Coronary artery (tissue), 2 donors: ENCODE measurements at regions not wholly inside any gene's neighbourhood (a gene's known extent, or its start where the extent isn't known, plus 50 kb on each side); places are given as distances from the start of the nearest gene placed in this dataset.
"Not testable (repeated sequence)": the region's sequence is repeated elsewhere in the genome, so short reads cannot be mapped to it uniquely, and the experiment has no call there.

ENCODE experiments used
- DNase-seq: peaks from one replicate; pipeline ENCODE4 v3.0.0-alpha.2; 2017; ENCODE audit warnings: low spot score
- H3K27ac ChIP-seq, 2 donors: fragments of 200-600 bp; sonication (generic); one replicate each; pipeline ENCODE4 v1.5.1; 2016 to 2019
- H3K4me3 ChIP-seq: fragments of 200-600 bp; sonication (generic); 2 replicates; pipeline ENCODE4 v1.5.1; 2016; ENCODE audit warnings: mild to moderate bottlenecking, moderate library complexity
- TF ChIP-seq, protein P1 (sequence below): fragments of 200-600 bp; sonication (generic); IDR thresholded peaks from one replicate; pipeline ENCODE4 v1.5.1; 2019; ENCODE audit warnings: antibody characterized with exemption

DNA sequence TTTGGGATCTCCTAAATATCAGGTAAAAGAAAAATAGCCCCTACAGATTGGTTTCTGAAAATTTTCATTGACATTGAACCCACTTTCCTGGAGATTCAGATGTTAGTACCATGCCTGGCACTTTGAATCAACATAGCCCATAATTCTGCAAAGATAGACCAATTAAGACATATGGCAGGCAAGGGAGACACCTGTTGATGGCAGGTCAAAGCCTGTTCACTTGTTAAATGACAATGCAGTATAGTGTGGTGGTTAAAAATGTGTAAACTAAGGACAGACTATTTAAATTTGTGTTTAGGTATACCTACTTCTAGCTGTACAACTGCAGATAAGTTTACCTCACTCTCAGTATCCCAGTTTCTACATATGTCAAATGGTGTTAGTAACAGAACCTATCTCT lies 178.1 kb upstream of the MMADHC start:
- Histone ChIP-seq H3K27ac (no peak overlapping the region), H3K4me3 (no peak overlapping the region)
- TF ChIP-seq, protein P1, sequence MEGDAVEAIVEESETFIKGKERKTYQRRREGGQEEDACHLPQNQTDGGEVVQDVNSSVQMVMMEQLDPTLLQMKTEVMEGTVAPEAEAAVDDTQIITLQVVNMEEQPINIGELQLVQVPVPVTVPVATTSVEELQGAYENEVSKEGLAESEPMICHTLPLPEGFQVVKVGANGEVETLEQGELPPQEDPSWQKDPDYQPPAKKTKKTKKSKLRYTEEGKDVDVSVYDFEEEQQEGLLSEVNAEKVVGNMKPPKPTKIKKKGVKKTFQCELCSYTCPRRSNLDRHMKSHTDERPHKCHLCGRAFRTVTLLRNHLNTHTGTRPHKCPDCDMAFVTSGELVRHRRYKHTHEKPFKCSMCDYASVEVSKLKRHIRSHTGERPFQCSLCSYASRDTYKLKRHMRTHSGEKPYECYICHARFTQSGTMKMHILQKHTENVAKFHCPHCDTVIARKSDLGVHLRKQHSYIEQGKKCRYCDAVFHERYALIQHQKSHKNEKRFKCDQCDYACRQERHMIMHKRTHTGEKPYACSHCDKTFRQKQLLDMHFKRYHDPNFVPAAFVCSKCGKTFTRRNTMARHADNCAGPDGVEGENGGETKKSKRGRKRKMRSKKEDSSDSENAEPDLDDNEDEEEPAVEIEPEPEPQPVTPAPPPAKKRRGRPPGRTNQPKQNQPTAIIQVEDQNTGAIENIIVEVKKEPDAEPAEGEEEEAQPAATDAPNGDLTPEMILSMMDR, result no peak
- no peak for DNase-seq

DNA sequence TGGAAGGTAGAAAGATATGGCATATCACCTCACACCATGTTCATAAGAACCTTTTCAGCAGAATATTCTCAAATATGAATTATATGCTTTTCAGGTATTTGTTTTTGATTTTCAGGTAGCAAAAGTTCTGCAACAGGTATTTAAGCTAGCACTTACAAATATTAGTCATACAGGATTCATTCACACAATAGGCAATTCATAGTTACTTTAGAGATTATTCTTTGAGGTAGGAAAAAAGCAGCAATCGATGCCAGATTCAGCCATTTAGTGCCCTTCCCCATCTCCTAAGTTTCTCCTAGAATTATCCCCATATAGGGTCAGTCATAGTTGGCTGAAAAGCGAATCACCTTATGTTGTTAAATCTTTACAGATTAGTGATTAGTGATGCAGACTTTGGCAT lies 177.4 kb upstream of the MMADHC start:
- DNase-seq, result no peak
- H3K27ac ChIP-seq, result no peak overlapping the region
- TF ChIP-seq, protein P1, result no peak
- H3K4me3 ChIP-seq, result no peak overlapping the region

DNA sequence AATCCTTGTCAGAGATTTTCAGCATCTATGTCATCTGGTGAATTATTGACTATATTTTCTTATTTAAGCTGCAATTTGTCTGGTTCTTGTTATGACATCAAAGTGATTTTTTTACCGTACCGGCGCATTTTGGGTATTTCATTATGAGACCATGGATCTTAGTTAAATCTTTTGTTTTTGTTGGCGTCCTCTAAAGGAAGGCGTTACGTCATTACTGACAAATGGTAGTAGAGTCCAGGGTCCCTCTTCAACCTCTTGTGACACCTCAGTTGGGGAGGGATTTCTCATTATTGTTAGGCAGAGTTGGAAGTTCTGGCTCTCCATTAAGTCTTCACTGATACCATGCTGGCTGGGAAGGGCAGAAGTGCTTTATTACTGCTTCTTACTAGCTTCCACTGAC lies 175.8 kb upstream of the MMADHC start:
- Histone ChIP-seq H3K4me3 (no peak overlapping the region), H3K27ac (no peak overlapping the region)
- TF ChIP-seq, protein P1, result no peak
- DNase-seq, result no peak

DNA sequence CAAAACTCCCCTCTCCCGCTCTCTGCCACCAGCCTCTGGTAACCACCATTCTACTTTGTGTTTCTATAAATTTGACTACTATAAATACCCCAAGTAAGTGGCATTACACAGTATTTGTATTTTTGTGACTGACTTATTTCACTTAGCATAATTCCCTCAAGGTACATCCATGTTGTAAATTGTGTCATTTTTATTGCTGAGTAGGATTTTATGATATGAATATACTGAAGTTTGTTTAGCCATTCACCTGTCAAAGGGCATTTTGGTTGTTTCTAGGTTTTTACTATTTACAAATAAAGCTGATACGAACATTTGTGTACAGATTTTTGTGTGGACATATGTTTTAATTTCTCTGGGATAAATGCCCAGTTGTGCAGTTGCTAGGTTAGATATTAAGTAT lies 174.0 kb upstream of the MMADHC start:
- H3K4me3 ChIP-seq, result no peak overlapping the region
- DNase-seq, result no peak
- TF ChIP-seq, protein P1, result no peak
- no peak overlapping the region for H3K27ac ChIP-seq

DNA sequence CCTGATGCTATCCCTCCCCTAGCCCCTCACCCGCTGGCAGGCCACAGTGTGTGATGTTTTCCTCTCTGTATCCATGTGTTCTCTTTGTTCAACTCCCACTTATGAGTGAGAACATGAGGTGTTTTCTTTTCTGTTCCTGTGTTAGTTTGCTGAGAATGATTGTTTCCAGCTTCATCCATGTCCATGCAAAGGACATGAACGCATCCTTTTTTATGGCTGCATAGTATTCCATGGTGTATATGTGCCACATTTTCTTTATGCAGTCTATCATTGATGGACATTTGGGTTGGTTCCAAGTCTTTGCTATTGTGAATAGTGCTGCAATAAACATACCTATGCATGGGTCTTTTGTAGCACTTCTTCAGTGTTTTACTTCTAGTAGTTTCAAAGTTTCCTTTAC lies 171.8 kb upstream of the MMADHC start:
- not testable (repeated sequence) for H3K4me3 ChIP-seq, DNase-seq, H3K27ac ChIP-seq

DNA sequence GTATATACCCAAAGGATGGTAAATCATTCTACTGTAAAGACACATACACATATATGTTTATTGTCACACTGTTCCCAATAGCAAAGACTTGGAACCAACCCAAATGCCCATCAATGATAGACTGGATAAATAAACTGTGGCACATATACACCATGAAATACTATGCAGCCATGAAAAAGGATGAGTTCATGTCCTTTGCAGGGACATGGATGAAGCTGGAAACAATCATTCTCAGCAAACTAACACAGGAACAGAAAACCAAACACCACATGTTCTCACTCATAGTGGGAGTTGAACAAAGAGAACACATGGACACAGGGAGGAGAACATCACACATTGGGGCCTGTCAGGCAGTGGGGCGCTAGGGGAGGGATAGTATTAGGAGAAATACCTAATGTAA lies 167.1 kb upstream of the MMADHC start:
- H3K27ac ChIP-seq, H3K4me3 ChIP-seq, DNase-seq: not testable (repeated sequence)

DNA sequence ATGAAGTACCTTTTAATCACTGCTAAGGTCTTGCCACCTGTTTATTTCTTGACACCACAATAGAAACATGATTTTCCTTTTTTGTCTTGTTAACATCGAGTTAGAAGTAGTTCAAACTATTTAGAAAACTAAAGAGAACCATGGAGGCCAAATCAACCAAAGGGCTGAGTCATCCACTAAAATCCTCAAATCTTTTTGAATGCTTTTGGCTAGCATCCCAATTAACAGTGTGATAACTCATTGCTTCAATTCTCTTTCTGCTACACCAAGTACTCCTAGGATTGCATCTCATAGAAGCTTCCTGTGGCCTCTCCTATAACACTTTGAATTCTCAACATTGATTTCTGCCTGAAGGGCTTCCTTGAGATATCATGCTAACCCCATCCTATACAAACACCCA lies 159.9 kb upstream of the MMADHC start:
- Histone ChIP-seq H3K27ac (no peak overlapping the region), H3K4me3 (no peak overlapping the region)
- DNase-seq, result no peak
- TF ChIP-seq, protein P1, result no peak

DNA sequence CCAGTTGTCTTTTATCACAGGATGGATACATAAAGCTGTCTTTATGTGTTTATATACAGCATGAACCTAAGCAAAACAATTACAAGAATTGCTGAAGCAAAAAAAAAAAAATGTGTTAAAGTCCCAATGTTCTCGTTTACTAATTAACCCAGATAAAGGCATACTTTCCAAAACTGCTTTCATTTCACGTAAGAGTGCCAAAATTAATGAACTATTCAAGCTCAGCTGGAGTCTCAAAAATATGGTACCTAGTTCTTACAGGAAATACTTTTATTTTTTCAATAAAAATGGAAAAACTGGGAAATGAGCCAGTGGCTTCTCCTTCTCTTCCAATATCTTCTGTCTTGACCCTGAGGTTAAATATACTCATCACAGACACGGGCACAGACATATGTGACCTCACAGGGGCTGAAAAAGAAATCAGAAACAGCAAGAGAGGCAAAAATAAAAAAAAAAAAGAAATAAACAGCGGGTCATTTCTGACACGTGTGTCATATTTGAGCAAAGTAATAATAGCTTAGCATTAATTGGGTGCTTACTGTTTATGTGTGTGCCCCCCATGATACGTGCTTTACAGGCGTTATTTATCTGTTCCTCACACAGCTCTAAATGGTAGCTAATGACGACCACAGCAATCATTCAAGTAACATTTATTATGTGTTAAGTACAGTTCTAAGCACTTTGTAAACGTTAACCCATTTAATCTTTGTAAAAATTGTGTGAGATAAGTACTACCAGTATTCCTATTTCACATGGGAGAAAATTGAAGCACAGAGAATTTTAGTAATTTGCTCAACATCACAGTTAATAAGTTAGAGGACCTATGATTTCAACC lies 158.0 kb upstream of the MMADHC start:
- H3K4me3 ChIP-seq, result no peak overlapping the region
- TF ChIP-seq, protein P1, result no peak
- no peak for DNase-seq
- no peak overlapping the region for H3K27ac ChIP-seq
